ENCODE measurements at regions not wholly inside any gene's neighbourhood (a gene's known extent, or its start where the extent isn't known, plus 50 kb on each side); places are given as distances from the start of the nearest gene placed in this dataset.

GRCh38 chr3:21109056-21109455 is 642.0 kb downstream of the ZNF385D start:
- Histone ChIP-seq H4K20me1 (ENCODE audit: control insufficient read depth, insufficient read depth, insufficient read length) (no peaks in the 10 kb centered on the region), H3K27me3 (ENCODE audit: insufficient read depth, low read length) (no peaks in the 10 kb centered on the region), H3K4me1 (ENCODE audit: insufficient read depth, low read length) (no peaks in the 10 kb centered on the region), H2BK15ac (ENCODE audit: low read depth, low read length) (no peak overlapping the region), H3K23ac (ENCODE audit: insufficient read length, low read depth, low read length) (no peak overlapping the region), H3K79me1 (ENCODE audit: insufficient read depth, low read depth, low read length, poor library complexity, severe bottlenecking) (no peaks in the 10 kb centered on the region), H3K23me2 (ENCODE audit: insufficient read length, low read depth, low read length, poor library complexity, severe bottlenecking) (no peaks in the 10 kb centered on the region), H3K79me2 (ENCODE audit: insufficient read depth, low read length) (no peaks in the 10 kb centered on the region), H3K18ac (ENCODE audit: insufficient read length, low read depth, low read length) (no peak overlapping the region), H2BK20ac (ENCODE audit: low read depth, low read length, poor library complexity, severe bottlenecking) (no peak overlapping the region), H3K27ac (ENCODE audit: insufficient read length, low read depth, low read length) (no peak overlapping the region), H3K9ac (ENCODE audit: extremely low read depth, insufficient read length, low read length) (no peak overlapping the region), H4K8ac (replicated peaks; ENCODE audit: insufficient read length, low read depth, low read length) (no peak overlapping the region), H2AK5ac (ENCODE audit: insufficient read length, low read length) (no peak overlapping the region), H3K9me3 (ENCODE audit: control insufficient read depth, low read depth, low read length) (no peaks in the 10 kb centered on the region), H2BK120ac (ENCODE audit: low read depth, low read length, poor library complexity, severe bottlenecking) (no peak overlapping the region), H2AFZ (ENCODE audit: low read length) (no peak overlapping the region), H3K4me2 (ENCODE audit: insufficient read depth, insufficient read length, low read length) (no peak overlapping the region), H3K4ac (ENCODE audit: low read depth, low read length) (no peak overlapping the region), H4K91ac (ENCODE audit: insufficient read length, low read depth, low read length) (no peak overlapping the region), H3T11ph (ENCODE audit: low read length) (no peak overlapping the region), H2BK5ac (ENCODE audit: insufficient read length, low read length) (no peak overlapping the region), H3K56ac (ENCODE audit: insufficient read length, low read depth, low read length) (no peak overlapping the region), H2BK12ac (ENCODE audit: insufficient read length, low read depth, low read length) (no peak overlapping the region), H3K14ac (ENCODE audit: insufficient read depth, low read length) (no peak overlapping the region), H4K5ac (ENCODE audit: insufficient read length, low read depth, low read length) (no peak overlapping the region)
- no peak overlapping the region for H3K27ac Mint-ChIP-seq
- H3K27me3 Mint-ChIP-seq (ENCODE audit: low read depth), result peaks cover 2% of the 10 kb centered on the region; the same call in 1 of the 2 replicates
- no CpG with 5 or more reads among the region's 3 CpGs for WGBS (ENCODE audit: extremely low coverage, insufficient read length, low lambda C conversion rate)
- no peaks in the 10 kb centered on the region for H3K4me1 Mint-ChIP-seq
- H3K36me3 Mint-ChIP-seq (ENCODE audit: insufficient read depth in 1 of 3, low read depth in 3 of 3), result no peaks in the 10 kb centered on the region
- H3K9me3 Mint-ChIP-seq, result no peaks in the 10 kb centered on the region; a peak in 1 of 5 replicates
- H3K4me3 Mint-ChIP-seq, result no peak overlapping the region
- TF ChIP-seq CTCF (conservative IDR thresholded peaks at IDR 0.05), result no peak
- no peak for DNase-seq

All from H9 (cell line).